GM13976 (cell line): ENCODE measurements at regions not wholly inside any gene's neighbourhood (a gene's known extent, or its start where the extent isn't known, plus 50 kb on each side); places are given as distances from the start of the nearest gene placed in this dataset.

Experiments
- DNase-seq: peaks from one replicate; pipeline ENCODE4 v3.0.0; 2012; ENCODE audit warnings: low spot score
- CTCF ChIP-seq: IDR thresholded peaks from 2 replicates; pipeline ENCODE4 v1.5.1; 2012; ENCODE audit warnings: borderline replicate concordance, mild to moderate bottlenecking; ENCODE audit not compliant: insufficient read depth; ENCODE audit errors: extremely low read depth, missing control alignments, control extremely low read depth
- in situ Hi-C: fragments of 300-500 bp; cut with MboI; formaldehyde crosslinking; loops from one replicate; pipeline ENCODE4 v1.12.0; 2022; ENCODE audit warnings: low sequenced_read_pairs, mixed read lengths, inconsistent platforms; ENCODE audit not compliant: unreplicated experiment

- no peak for TF ChIP-seq CTCF
- DNase-seq, result no peak
- in situ Hi-C loops, result no loop called here
These were observed 309.6 kb upstream of the PRKCQ start for GRCh38 chr10:6889718-6890117.

- no peak for DNase-seq
- TF ChIP-seq CTCF, result no peak
- in situ Hi-C loops, result no loop called here
These were observed 308.4 kb upstream of the PRKCQ start for GRCh38 chr10:6888434-6888833.

GRCh38 chr10:6885284-6885683, 305.2 kb upstream of the PRKCQ start:
- in situ Hi-C loops, result no loop called here

DNA sequence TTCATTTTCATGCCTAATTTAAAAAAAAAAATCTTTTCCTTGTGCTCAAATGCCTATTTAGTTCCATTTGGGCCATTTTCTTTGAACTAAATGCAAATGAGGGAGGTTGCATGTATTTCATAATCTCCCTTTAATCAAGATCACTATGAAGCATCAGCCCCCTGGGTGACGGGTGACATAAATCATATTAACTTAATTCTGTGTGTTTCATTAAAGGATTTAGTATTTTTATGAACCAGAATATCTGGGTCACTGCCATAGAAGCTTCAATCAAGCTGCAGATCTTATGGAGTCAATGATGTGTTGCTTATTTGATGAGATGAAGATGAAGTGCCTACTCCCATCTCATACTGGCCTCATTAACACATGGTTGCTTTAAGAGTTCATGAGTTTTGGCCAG, 301.9 kb upstream of the PRKCQ start:
- in situ Hi-C loops, result no loop called here
- DNase-seq, result no peak
- no peak for TF ChIP-seq CTCF

More at GRCh38 chr10:6885284-6885683, 305.2 kb upstream of the PRKCQ start:
- DNase-seq, result no peak
- no peak for TF ChIP-seq CTCF

GRCh38 chr10:6877722-6878392, 297.8 kb upstream of the PRKCQ start:
- in situ Hi-C loops, result no loop called here
- TF ChIP-seq CTCF, result no peak
- DNase-seq, result no peak

DNA sequence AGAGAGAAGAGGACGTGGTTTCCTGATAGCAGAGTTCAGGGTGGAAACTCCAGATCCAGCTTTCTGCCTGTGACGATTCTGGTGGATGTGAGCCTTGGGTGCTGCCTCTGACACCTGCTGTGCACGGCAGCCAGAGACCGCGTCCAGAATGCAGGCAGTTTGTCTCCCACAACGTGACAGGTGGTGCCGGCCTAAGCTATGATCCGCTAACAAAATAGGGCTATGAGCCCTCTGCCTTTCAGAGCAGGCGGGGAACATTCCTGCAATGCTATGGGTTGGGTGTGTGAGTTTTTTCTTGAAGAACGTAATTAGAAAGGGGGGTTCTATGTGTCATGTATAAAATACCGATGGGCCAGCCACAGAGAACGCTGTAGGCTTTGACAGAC, 297.3 kb upstream of the PRKCQ start:
- no peak for TF ChIP-seq CTCF
- in situ Hi-C loops, result no loop called here
- no peak for DNase-seq
